SH-SY5Y (cell line): ENCODE measurements at regions not wholly inside any gene's neighbourhood (a gene's known extent, or its start where the extent isn't known, plus 50 kb on each side); places are given as distances from the start of the nearest gene placed in this dataset.

Experiments used
- GATA2 ChIP-seq: IDR thresholded peaks from 2 replicates; pipeline ENCODE4 v1.6.1; 2011; ENCODE audit warnings: mild to moderate bottlenecking, low read depth, low read length
- GATA3 ChIP-seq: IDR thresholded peaks from 2 replicates; pipeline ENCODE4 v1.6.1; 2011; ENCODE audit warnings: low read depth, mild to moderate bottlenecking, low read length, moderate library complexity

- TF ChIP-seq GATA3 (no peak), GATA2 (no peak)
Measured at GRCh38 chr7:88492153-88492552, 185.5 kb upstream of the STEAP4 start.

GRCh38 chr7:88490874-88491273, 184.2 kb upstream of the STEAP4 start:
- no peak for TF ChIP-seq GATA3
- no peak for TF ChIP-seq GATA2

- no peak for TF ChIP-seq GATA3
- no peak for TF ChIP-seq GATA2
Measured at GRCh38 chr7:88490161-88490560, 183.5 kb upstream of the STEAP4 start.

GRCh38 chr7:88485821-88486220, 179.1 kb upstream of the STEAP4 start:
- no peak for TF ChIP-seq GATA3
- TF ChIP-seq GATA2: no peak

- TF ChIP-seq GATA2 (no peak), GATA3 (no peak)
Measured at GRCh38 chr7:88484551-88484950, 177.9 kb upstream of the STEAP4 start.

GRCh38 chr7:88480896-88481295, 174.2 kb upstream of the STEAP4 start:
- no peak for TF ChIP-seq GATA2
- no peak for TF ChIP-seq GATA3

GRCh38 chr7:88480271-88480670, 173.6 kb upstream of the STEAP4 start:
- TF ChIP-seq GATA3 (no peak), GATA2 (no peak)

GRCh38 chr7:88477976-88478375, 171.3 kb upstream of the STEAP4 start:
- TF ChIP-seq GATA2 (no peak), GATA3 (no peak)

GRCh38 chr7:88465600-88465999, 158.9 kb upstream of the STEAP4 start:
- no peak for TF ChIP-seq GATA3
- no peak for TF ChIP-seq GATA2

- TF ChIP-seq GATA2 (no peak), GATA3 (no peak)
Measured at GRCh38 chr7:88462799-88463198, 156.1 kb upstream of the STEAP4 start.

GRCh38 chr7:88460650-88461049, 154.0 kb upstream of the STEAP4 start:
- no peak for TF ChIP-seq GATA3
- no peak for TF ChIP-seq GATA2

- TF ChIP-seq GATA3: no peak
- no peak for TF ChIP-seq GATA2
Measured at GRCh38 chr7:88458946-88459345, 152.3 kb upstream of the STEAP4 start.

GRCh38 chr7:88458279-88458678, 151.6 kb upstream of the STEAP4 start:
- TF ChIP-seq GATA3: no peak
- no peak for TF ChIP-seq GATA2

- TF ChIP-seq GATA2: no peak
- TF ChIP-seq GATA3: no peak
Measured at GRCh38 chr7:88457320-88457719, 150.6 kb upstream of the STEAP4 start.

GRCh38 chr7:88456490-88456889, 149.8 kb upstream of the STEAP4 start:
- TF ChIP-seq GATA2 (no peak), GATA3 (no peak)

GRCh38 chr7:88455696-88456095, 149.0 kb upstream of the STEAP4 start:
- TF ChIP-seq GATA2: no peak
- no peak for TF ChIP-seq GATA3
